Common myeloid progenitor, CD34-positive (primary cell): ENCODE measurements at regions not wholly inside any gene's neighbourhood (a gene's known extent, or its start where the extent isn't known, plus 50 kb on each side); places are given as distances from the start of the nearest gene placed in this dataset.

Source experiments
- CTCF ChIA-PET: fragments of 350-600 bp; sonication (Branson Sonifier 250); formaldehyde crosslinking; loops from one replicate; lab custom pipeline; 2021; ENCODE audit warnings: antibody characterized with exemption; lab: Charles Lee
- POLR2A ChIA-PET: fragments of 350-600 bp; sonication (Branson Sonifier 250); formaldehyde crosslinking; loops from one replicate; lab custom pipeline; 2021; ENCODE audit warnings: antibody characterized with exemption; lab: Charles Lee
- DNase-seq, 3 donors: peaks; one replicate each; pipeline versions ENCODE4 v3.0.0 to v3.0.0-alpha.2; 2013
- H3K27ac ChIP-seq, 2 experiments: 1 replicate in 1 of 2; 2 replicates in 1 of 2; pipeline ENCODE4 v1.7.0; 2013; ENCODE audit warnings: inconsistent platforms in 2 of 2, low read length in 2 of 2, mild to moderate bottlenecking in 2 of 2, low read depth in 1 of 2, moderate library complexity in 1 of 2; ENCODE audit not compliant: severe bottlenecking in 2 of 2, insufficient read depth in 1 of 2, poor library complexity in 1 of 2
- H3K27me3 ChIP-seq, 5 experiments: replicated peaks in 2 of 5; 1 replicate in 3 of 5; 2 replicates in 2 of 5; pipeline versions ENCODE4 v1.6.1 to v1.7.0; 2013; ENCODE audit warnings: low read length in 4 of 5, mild to moderate bottlenecking in 2 of 5, moderate library complexity in 2 of 5, inconsistent platforms in 1 of 5; ENCODE audit not compliant: insufficient read depth in 5 of 5, control insufficient read depth in 4 of 5
- H3K36me3 ChIP-seq, 4 experiments: 1 replicate in 2 of 4; 2 replicates in 2 of 4; pipeline versions ENCODE4 v1.6.1 to v1.7.0; 2013; ENCODE audit warnings: low read length in 3 of 4, control low read depth in 1 of 4, mild to moderate bottlenecking in 1 of 4; ENCODE audit not compliant: control insufficient read depth in 4 of 4, insufficient read depth in 4 of 4
- H3K4me1 ChIP-seq, 4 experiments: 1 replicate in 3 of 4; 2 replicates in 1 of 4; pipeline versions ENCODE4 v1.6.1 to v1.7.1; 2013; ENCODE audit warnings: low read length in 3 of 4, mild to moderate bottlenecking in 3 of 4, control low read depth in 1 of 4, inconsistent platforms in 1 of 4, moderate library complexity in 1 of 4; ENCODE audit not compliant: control insufficient read depth in 4 of 4, insufficient read depth in 4 of 4; ENCODE audit errors: control extremely low read depth in 1 of 4
- H3K4me3 ChIP-seq, 7 experiments: 1 replicate in 4 of 7; 2 replicates in 3 of 7; pipeline versions ENCODE4 v1.5.1 to v1.7.0; 2013; ENCODE audit warnings: mild to moderate bottlenecking in 7 of 7, low read length in 6 of 7, moderate library complexity in 6 of 7, inconsistent platforms in 2 of 7, low read depth in 2 of 7, control low read depth in 1 of 7; ENCODE audit not compliant: insufficient read depth in 4 of 7, control insufficient read depth in 1 of 7; ENCODE audit errors: extremely low read depth in 1 of 7
- H3K9me3 ChIP-seq, 5 experiments: 1 replicate in 4 of 5; 2 replicates in 1 of 5; pipeline versions ENCODE4 v1.6.1 to v1.7.1; 2013; ENCODE audit warnings: low read length in 4 of 5, mild to moderate bottlenecking in 2 of 5, inconsistent platforms in 1 of 5, low read depth in 1 of 5, moderate library complexity in 1 of 5; ENCODE audit not compliant: control insufficient read depth in 4 of 5, insufficient read depth in 2 of 5; ENCODE audit errors: control extremely low read depth in 1 of 5
- WGBS: methylation state at CpG from one replicate; pipeline ENCODE4 v1.1.5; 2013; ENCODE audit not compliant: insufficient coverage; 5-methylcytosine and 5-hydroxymethylcytosine counted together

- DNase-seq, result no peak
- Histone ChIP-seq H3K4me3 (no peak overlapping the region), H3K4me1 (peaks cover 0 to 5% (median 0%) of the 10 kb centered on the region in 4 experiments), H3K27ac (no peak overlapping the region), H3K27me3 (no peaks in the 10 kb centered on the region), H3K9me3 (no peaks in the 10 kb centered on the region), H3K36me3 (no peaks in the 10 kb centered on the region)
- 100% methylated on average over 3 of the region's 3 CpGs for WGBS
- ChIA-PET CTCF (no interaction called here), POLR2A (no interaction called here)
These were observed 197.1 kb downstream of the BTG1 start for GRCh38 chr12:91948504-91948903.

- Histone ChIP-seq H3K9me3 (no peaks in the 10 kb centered on the region), H3K4me3 (no peak overlapping the region), H3K36me3 (no peaks in the 10 kb centered on the region), H3K4me1 (no peaks in the 10 kb centered on the region), H3K27ac (no peak overlapping the region), H3K27me3 (no peaks in the 10 kb centered on the region)
- POLR2A ChIA-PET, result no interaction called here
- no peak for DNase-seq
- CTCF ChIA-PET, result no interaction called here
- 100% methylated on average over 1 of the region's 5 CpGs for WGBS
These were observed 198.2 kb downstream of the BTG1 start for GRCh38 chr12:91947459-91947858.

GRCh38 chr12:91944637-91945036, 201.0 kb downstream of the BTG1 start:
- H3K4me3 ChIP-seq, result no peak overlapping the region
- H3K9me3 ChIP-seq, result peaks cover 0 to 2% (median 0%) of the 10 kb centered on the region in 5 experiments
- POLR2A ChIA-PET, result no interaction called here
- 100% methylated on average over 1 of the region's 1 CpG for WGBS
- H3K36me3 ChIP-seq, result no peaks in the 10 kb centered on the region
- CTCF ChIA-PET, result no interaction called here
- no peaks in the 10 kb centered on the region for H3K27me3 ChIP-seq
- no peak overlapping the region for H3K27ac ChIP-seq
- no peaks in the 10 kb centered on the region for H3K4me1 ChIP-seq
- no peak for DNase-seq

DNA sequence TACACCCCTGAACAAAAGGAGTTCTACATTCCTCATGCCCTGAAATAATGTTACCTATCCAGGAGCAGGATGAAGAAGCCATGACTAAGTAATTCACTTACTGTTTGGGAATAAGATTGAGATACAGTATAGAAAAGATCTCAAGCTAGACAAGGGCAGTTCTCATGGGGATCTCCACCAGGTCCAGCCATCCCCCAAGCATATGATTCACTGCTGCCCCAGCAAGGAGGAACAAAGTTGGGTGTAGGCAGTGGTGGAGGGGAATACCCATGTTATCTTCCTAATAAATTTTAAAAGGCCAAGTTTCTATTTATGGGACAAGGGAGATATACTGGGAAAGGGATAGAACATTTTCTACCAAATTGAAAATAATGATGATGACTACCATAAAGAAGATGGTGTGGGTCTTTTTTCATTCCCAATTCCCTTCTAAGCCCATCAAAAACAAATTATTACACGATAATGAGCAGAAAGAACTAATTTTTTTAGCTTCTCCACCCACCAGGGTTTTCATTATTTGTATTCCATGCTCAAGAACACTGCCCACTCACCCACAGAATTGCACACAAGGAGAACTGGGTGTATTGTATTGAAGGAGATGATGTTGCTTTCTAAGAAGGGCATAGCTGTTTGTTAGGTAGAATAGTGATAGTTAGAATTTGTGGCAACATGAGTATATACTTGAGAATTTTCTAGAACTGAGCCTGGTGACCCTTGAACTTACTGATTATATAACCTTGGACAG, 204.6 kb downstream of the BTG1 start:
- H3K36me3 ChIP-seq, result no peaks in the 10 kb centered on the region
- H3K27ac ChIP-seq, result no peak overlapping the region
- H3K27me3 ChIP-seq, result no peaks in the 10 kb centered on the region
- no CpG with 5 or more reads among the region's 1 CpG for WGBS
- H3K4me3 ChIP-seq, result no peak overlapping the region
- ChIA-PET POLR2A (no interaction called here), CTCF (no interaction called here)
- no peaks in the 10 kb centered on the region for H3K4me1 ChIP-seq
- DNase-seq, result no peak
- H3K9me3 ChIP-seq, result peaks cover 0 to 2% (median 0%) of the 10 kb centered on the region in 5 experiments

DNA sequence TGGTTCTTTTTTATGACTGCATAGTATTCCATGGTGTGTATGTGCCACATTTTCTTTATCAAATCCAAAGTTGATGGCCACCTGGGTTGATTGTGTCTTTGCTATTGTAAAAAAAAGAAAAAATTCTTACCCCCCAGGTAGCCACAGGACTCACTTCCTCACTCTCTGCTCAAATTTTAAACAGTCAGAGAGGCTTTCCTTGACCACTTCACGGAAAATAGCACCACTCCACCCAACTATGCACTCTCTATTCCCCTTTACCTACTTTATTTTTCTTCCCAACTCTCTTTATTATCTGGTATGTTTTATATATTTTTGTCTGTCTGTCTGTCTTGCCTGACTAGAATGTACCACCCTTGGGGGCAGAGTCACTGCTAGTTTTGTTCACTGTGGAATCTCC, 205.3 kb downstream of the BTG1 start:
- H3K27me3 ChIP-seq, result no peaks in the 10 kb centered on the region
- CTCF ChIA-PET, result no interaction called here
- POLR2A ChIA-PET, result no interaction called here

GRCh38 chr12:91937706-91938105, 207.9 kb downstream of the BTG1 start:
- WGBS, result 100% methylated on average over 1 of the region's 1 CpG
- POLR2A ChIA-PET, result no interaction called here

More for the DNA sequence above, 205.3 kb downstream of the BTG1 start:
- 100% methylated on average over 1 of the region's 1 CpG for WGBS
- Histone ChIP-seq H3K4me3 (no peak overlapping the region), H3K4me1 (no peaks in the 10 kb centered on the region), H3K36me3 (no peaks in the 10 kb centered on the region), H3K27ac (no peak overlapping the region), H3K9me3 (peaks cover 0 to 2% (median 0%) of the 10 kb centered on the region in 5 experiments)
- DNase-seq, result no peak

GRCh38 chr12:91937009-91937408, 208.6 kb downstream of the BTG1 start:
- H3K36me3 ChIP-seq, result no peaks in the 10 kb centered on the region
- ChIA-PET CTCF (no interaction called here), POLR2A (no interaction called here)
- 100% methylated on average over 1 of the region's 1 CpG for WGBS
- H3K4me3 ChIP-seq, result no peak overlapping the region
- H3K27me3 ChIP-seq, result no peaks in the 10 kb centered on the region
- no peaks in the 10 kb centered on the region for H3K4me1 ChIP-seq
- no peak overlapping the region for H3K27ac ChIP-seq
- peaks cover 0 to 2% (median 0%) of the 10 kb centered on the region in 5 experiments for H3K9me3 ChIP-seq
- no peak for DNase-seq

More at GRCh38 chr12:91937706-91938105, 207.9 kb downstream of the BTG1 start:
- H3K4me3 ChIP-seq, result no peak overlapping the region
- H3K4me1 ChIP-seq, result no peaks in the 10 kb centered on the region
- peaks cover 0 to 2% (median 0%) of the 10 kb centered on the region in 5 experiments for H3K9me3 ChIP-seq
- no peaks in the 10 kb centered on the region for H3K27me3 ChIP-seq
- CTCF ChIA-PET, result interaction anchor here (1.1 kb wide), 1 partner anchor 16 kb away, joined by 3 read pairs; no protein-coding TSS in a partner anchor
- no peak for DNase-seq
- H3K27ac ChIP-seq, result no peak overlapping the region
- no peaks in the 10 kb centered on the region for H3K36me3 ChIP-seq
